Prostate gland (tissue), 2 donors: ENCODE measurements at regions not wholly inside any gene's neighbourhood (a gene's known extent, or its start where the extent isn't known, plus 50 kb on each side); places are given as distances from the start of the nearest gene placed in this dataset.

ENCODE experiments used
- POLR2AphosphoS5 ChIP-seq: sonication (generic); formaldehyde crosslinking; IDR thresholded peaks from one replicate; pipeline ENCODE4 v1.6.1; 2017; ENCODE audit warnings: antibody characterized with exemption
- TF ChIP-seq, protein P1 (sequence below), 4 experiments: fragments of 200-600 bp in 2 of 4; fragments of 450-650 bp in 2 of 4; sonication (generic) in 2 of 4; IDR thresholded peaks; 1 replicate in 3 of 4; 2 replicates in 1 of 4; pipeline ENCODE4 v1.5.1; 2016 to 2019; ENCODE audit warnings: antibody characterized with exemption in 4 of 4, mild to moderate bottlenecking in 2 of 4, moderate library complexity in 2 of 4

GRCh38 chr6:168373389-168373788, 53.8 kb upstream of the DACT2 start:
- TF ChIP-seq, protein P1, sequence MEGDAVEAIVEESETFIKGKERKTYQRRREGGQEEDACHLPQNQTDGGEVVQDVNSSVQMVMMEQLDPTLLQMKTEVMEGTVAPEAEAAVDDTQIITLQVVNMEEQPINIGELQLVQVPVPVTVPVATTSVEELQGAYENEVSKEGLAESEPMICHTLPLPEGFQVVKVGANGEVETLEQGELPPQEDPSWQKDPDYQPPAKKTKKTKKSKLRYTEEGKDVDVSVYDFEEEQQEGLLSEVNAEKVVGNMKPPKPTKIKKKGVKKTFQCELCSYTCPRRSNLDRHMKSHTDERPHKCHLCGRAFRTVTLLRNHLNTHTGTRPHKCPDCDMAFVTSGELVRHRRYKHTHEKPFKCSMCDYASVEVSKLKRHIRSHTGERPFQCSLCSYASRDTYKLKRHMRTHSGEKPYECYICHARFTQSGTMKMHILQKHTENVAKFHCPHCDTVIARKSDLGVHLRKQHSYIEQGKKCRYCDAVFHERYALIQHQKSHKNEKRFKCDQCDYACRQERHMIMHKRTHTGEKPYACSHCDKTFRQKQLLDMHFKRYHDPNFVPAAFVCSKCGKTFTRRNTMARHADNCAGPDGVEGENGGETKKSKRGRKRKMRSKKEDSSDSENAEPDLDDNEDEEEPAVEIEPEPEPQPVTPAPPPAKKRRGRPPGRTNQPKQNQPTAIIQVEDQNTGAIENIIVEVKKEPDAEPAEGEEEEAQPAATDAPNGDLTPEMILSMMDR (IDR thresholded peaks at IDR 0.05), result no peak
- TF ChIP-seq POLR2AphosphoS5, result no peak
